ENCODE measurements at regions not wholly inside any gene's neighbourhood (a gene's known extent, or its start where the extent isn't known, plus 50 kb on each side); places are given as distances from the start of the nearest gene placed in this dataset.

DNA sequence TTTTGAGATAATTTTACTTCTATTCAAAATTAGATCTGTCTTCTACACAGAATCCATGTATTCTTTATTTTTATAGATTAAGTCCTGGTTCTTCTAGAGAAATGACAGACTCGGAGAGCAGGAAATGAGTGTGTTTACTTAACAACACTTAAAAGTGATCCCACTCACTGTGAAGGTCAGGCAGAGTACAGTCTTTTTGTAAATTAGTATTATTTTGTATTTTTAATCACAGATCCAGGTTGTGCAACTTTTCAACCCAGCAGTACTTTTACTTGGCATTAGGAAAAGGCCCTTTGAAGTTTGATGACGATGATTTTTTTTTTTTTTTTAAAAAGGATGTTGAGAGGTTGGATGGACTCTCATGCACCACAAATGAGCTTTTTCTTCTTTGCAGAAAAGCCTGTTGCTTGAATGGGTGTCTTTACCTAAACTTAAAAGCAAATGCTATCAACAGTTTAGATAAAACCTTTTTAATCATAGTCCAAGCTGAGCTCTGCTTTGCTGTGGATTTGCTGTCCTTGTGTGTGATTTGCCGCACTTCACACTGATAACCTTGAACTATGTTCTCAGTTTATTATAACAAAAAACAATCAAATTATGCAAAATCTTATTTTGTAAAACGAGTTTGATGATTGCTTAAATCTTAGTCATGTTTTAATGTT is 114.1 kb downstream of the MXRA5 start:
- H3K9me3 ChIP-seq: no peaks in the 10 kb centered on the region
- no peaks in the 10 kb centered on the region for H3K27me3 ChIP-seq
- no peak overlapping the region for H3K4me3 ChIP-seq
- no peaks in the 10 kb centered on the region for H3K4me1 ChIP-seq
- H3K36me3 ChIP-seq: no peaks in the 10 kb centered on the region
- intact Hi-C loops (cut with DNase I): no loop called here
- WGBS: 59% methylated on average over 4 of the region's 4 CpGs
- DNase-seq (ENCODE audit: extremely low spot score): no peak
- TF ChIP-seq, protein P1, sequence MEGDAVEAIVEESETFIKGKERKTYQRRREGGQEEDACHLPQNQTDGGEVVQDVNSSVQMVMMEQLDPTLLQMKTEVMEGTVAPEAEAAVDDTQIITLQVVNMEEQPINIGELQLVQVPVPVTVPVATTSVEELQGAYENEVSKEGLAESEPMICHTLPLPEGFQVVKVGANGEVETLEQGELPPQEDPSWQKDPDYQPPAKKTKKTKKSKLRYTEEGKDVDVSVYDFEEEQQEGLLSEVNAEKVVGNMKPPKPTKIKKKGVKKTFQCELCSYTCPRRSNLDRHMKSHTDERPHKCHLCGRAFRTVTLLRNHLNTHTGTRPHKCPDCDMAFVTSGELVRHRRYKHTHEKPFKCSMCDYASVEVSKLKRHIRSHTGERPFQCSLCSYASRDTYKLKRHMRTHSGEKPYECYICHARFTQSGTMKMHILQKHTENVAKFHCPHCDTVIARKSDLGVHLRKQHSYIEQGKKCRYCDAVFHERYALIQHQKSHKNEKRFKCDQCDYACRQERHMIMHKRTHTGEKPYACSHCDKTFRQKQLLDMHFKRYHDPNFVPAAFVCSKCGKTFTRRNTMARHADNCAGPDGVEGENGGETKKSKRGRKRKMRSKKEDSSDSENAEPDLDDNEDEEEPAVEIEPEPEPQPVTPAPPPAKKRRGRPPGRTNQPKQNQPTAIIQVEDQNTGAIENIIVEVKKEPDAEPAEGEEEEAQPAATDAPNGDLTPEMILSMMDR (IDR thresholded peaks at IDR 0.05): no peak
- TF ChIP-seq POLR2AphosphoS5 (IDR thresholded peaks at IDR 0.05) (no peak), POLR2A (IDR thresholded peaks at IDR 0.05; ENCODE audit: low read depth) (no peak), EP300 (IDR thresholded peaks at IDR 0.05) (no peak)
- H3K27ac ChIP-seq (replicated peaks in 1 of 4): no peak overlapping the region

DNA sequence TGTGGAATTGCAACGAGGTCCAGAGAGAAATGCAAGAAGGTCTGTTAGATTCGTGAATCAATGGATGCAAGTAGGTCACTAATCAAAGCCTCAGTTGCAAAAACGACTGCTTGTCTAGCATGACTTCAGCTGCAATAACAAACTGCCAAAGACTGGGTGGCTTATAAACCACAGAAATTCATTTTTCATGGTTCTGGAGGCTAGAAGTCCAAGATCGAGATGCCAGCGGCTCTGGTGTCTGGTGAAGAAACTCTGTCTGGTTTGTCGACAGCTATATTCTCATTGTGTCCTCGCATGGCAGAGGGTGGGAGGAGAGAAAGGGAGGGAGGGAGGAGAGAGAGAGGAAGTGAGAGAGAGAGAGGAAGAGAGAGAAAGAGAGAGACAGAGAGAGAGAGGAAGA is 114.7 kb downstream of the MXRA5 start:
- H3K9me3 ChIP-seq: no peaks in the 10 kb centered on the region
- H3K27ac ChIP-seq (replicated peaks in 1 of 4): no peak overlapping the region
- intact Hi-C loops (cut with DNase I): no loop called here
- no peak for TF ChIP-seq EP300 (IDR thresholded peaks at IDR 0.05)
- TF ChIP-seq, protein P1 (IDR thresholded peaks at IDR 0.05): no peak
- no peak for TF ChIP-seq POLR2A (IDR thresholded peaks at IDR 0.05; ENCODE audit: low read depth)
- no peak for TF ChIP-seq POLR2AphosphoS5 (IDR thresholded peaks at IDR 0.05)
- H3K4me3 ChIP-seq: no peak overlapping the region
- no peaks in the 10 kb centered on the region for H3K27me3 ChIP-seq
- 52% methylated on average over 7 of the region's 7 CpGs for WGBS
- no peak for DNase-seq (ENCODE audit: extremely low spot score)
- H3K4me1 ChIP-seq: no peaks in the 10 kb centered on the region
- no peaks in the 10 kb centered on the region for H3K36me3 ChIP-seq

DNA sequence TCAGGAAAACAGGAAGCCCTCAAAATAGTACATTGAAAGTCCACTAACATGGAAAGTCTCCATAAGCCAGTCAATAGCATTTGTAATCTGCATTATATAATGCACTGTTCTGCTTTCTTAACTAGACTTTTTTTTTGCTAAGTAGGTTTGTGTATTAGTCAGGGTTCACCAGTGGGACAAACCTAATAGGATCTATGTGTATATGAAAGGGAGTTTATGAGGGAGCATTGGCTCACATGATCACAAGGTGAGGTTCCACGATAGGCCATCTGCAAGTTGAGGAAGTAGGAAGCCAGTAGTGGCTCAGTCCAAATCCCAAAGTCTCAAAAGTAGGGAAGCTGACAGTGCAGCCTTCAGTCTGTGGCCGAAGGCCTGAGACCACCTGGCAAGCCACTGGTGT is 116.0 kb downstream of the MXRA5 start:
- DNase-seq (ENCODE audit: extremely low spot score): no peak
- 85% methylated on average over 2 of the region's 2 CpGs for WGBS
- Histone ChIP-seq H3K36me3 (no peaks in the 10 kb centered on the region), H3K27ac (replicated peaks in 1 of 4) (no peak overlapping the region), H3K27me3 (no peaks in the 10 kb centered on the region), H3K4me1 (no peaks in the 10 kb centered on the region), H3K4me3 (no peak overlapping the region), H3K9me3 (no peaks in the 10 kb centered on the region)
- TF ChIP-seq, protein P1 (IDR thresholded peaks at IDR 0.05): no peak
- TF ChIP-seq POLR2A (IDR thresholded peaks at IDR 0.05; ENCODE audit: low read depth): no peak
- intact Hi-C loops (cut with DNase I): no loop called here

DNA sequence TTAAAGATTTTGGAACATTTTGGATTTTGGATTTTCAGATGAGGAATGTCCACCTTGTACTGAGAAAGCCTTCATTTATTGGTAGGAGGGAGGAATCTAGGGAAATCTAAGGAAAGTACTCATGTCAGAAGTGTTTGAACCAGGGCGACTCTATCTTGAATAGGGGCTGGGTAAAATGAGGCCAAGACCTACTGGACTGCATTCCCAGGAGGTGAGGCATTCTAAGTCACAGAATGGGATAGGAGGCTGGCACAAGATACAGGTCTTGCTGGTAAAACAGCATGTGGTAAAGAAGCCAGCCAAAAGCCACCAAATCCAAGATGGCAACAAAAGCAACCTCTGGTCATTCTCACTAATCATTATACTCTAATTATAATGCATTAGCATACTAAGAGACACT is 118.9 kb downstream of the MXRA5 start:
- no peaks in the 10 kb centered on the region for H3K27me3 ChIP-seq
- no peaks in the 10 kb centered on the region for H3K9me3 ChIP-seq
- no peak overlapping the region for H3K27ac ChIP-seq (replicated peaks in 1 of 4)
- 94% methylated on average over 1 of the region's 1 CpG for WGBS
- TF ChIP-seq, protein P1 (IDR thresholded peaks at IDR 0.05): no peak
- TF ChIP-seq EP300 (IDR thresholded peaks at IDR 0.05): no peak
- TF ChIP-seq POLR2A (IDR thresholded peaks at IDR 0.05; ENCODE audit: low read depth): no peak
- no peak for TF ChIP-seq POLR2AphosphoS5 (IDR thresholded peaks at IDR 0.05)
- DNase-seq (ENCODE audit: extremely low spot score): no peak
- intact Hi-C loops (cut with DNase I): no loop called here
- H3K4me1 ChIP-seq: no peaks in the 10 kb centered on the region
- no peaks in the 10 kb centered on the region for H3K36me3 ChIP-seq
- no peak overlapping the region for H3K4me3 ChIP-seq

DNA sequence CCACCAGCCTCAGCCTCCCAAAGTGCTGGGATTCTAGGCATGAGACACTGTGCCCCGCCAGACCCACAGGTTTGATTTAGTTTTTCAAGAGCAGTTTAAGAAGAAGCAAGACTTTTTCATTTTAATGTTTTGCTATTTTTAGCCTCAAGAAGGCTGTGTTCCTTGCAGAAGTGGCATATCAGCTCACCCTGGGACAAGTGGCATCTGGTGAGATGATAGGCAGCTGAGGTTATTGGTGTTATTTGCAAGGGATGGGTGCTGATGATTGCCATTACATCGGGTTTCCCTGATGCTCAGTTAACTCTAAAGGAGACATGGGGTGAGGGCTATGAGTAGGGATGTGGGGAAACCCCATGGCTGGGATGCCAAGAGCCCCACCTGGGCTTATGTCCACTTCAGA is 120.4 kb downstream of the MXRA5 start:
- TF ChIP-seq POLR2AphosphoS5 (IDR thresholded peaks at IDR 0.05) (no peak), EP300 (IDR thresholded peaks at IDR 0.05) (no peak), POLR2A (IDR thresholded peaks at IDR 0.05; ENCODE audit: low read depth) (no peak)
- TF ChIP-seq, protein P1 (IDR thresholded peaks at IDR 0.05): no peak
- no peaks in the 10 kb centered on the region for H3K4me1 ChIP-seq
- intact Hi-C loops (cut with DNase I): no loop called here
- H3K4me3 ChIP-seq: no peak overlapping the region
- H3K27ac ChIP-seq (replicated peaks in 1 of 4): no peak overlapping the region
- no peaks in the 10 kb centered on the region for H3K9me3 ChIP-seq
- WGBS: 88% methylated on average over 2 of the region's 2 CpGs
- H3K27me3 ChIP-seq: no peaks in the 10 kb centered on the region
- no peak for DNase-seq (ENCODE audit: extremely low spot score)
- no peaks in the 10 kb centered on the region for H3K36me3 ChIP-seq
